ENCODE measurements at regions not wholly inside any gene's neighbourhood (a gene's known extent, or its start where the extent isn't known, plus 50 kb on each side); places are given as distances from the start of the nearest gene placed in this dataset.

DNA sequence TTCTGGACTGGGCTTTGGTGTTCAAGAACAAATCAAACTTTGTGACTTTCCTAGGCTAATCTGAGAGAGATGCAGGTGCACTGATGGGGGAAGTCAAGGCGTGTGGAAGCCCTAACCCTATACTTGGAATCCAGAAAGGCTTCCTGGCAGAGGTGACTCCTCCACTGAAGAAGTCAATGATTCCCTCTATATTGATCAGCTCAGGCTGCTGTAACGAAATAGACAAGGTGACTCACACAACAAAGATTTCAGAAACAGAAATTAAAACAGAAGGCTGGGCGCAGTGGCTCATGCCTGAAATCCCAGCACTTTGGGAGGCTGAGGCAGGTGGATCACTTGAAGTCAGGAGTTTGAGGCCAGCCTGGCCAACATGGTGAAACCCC lies 69.6 kb upstream of the GGTA1 start:
- no peak for DNase-seq

DNA sequence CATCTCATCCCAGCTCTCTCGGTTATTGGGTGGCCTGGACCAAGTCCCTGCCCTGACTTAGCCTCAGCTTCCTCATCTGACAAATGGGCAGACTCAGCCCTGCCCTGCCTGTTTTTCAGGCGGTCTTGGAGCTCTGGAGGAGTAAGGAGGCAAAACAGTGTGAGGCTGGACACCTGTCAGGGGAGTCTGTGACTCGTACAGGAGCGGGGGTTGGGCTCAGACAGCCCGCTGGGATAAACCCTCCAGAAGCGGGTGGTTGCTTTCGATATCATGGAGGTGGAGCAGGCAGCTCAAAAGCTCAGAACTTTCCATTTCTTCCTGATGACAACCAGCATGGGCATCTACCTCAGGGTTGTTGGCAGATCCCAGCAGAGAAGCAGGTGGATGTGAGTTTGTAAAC lies 72.9 kb upstream of the GGTA1 start:
- DNase-seq: no peak

DNA sequence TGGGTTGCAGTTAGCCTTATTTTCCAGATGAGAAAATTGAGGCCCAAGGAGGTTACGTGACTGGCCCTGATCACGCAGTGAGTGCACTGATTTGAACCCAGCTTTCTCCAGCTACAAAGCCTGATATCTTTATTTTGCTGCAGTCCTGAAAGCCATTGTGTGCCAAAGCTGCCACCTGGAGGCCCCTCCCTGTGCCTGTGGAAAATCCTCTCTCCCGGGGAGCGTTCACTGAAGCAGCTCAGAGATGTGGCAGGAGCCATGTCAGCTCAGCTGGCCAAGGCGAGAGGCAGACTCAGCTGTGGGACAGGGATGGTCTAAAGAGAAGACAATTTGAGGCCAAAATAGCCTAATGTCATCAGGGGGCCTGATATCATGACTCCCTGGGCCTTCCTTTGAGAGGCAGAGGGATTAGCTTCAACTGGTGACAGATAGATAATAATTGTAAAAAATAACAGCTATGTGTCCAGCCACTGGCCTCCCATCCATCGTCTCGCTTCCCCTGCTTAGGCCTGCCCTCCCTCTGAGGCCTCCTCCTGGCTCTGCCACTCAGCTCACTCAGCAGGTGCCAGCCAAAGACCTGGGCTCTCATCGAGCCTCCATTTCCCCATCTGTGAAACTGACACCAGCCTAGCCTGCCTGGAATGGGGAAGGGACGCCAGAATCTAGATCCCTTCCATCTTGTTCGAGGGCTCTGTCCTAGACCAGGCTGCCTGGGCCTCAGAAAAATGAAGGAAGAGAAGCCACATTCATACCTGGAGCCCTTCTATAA lies 74.3 kb upstream of the GGTA1 start:
- DNase-seq: no peak

DNA sequence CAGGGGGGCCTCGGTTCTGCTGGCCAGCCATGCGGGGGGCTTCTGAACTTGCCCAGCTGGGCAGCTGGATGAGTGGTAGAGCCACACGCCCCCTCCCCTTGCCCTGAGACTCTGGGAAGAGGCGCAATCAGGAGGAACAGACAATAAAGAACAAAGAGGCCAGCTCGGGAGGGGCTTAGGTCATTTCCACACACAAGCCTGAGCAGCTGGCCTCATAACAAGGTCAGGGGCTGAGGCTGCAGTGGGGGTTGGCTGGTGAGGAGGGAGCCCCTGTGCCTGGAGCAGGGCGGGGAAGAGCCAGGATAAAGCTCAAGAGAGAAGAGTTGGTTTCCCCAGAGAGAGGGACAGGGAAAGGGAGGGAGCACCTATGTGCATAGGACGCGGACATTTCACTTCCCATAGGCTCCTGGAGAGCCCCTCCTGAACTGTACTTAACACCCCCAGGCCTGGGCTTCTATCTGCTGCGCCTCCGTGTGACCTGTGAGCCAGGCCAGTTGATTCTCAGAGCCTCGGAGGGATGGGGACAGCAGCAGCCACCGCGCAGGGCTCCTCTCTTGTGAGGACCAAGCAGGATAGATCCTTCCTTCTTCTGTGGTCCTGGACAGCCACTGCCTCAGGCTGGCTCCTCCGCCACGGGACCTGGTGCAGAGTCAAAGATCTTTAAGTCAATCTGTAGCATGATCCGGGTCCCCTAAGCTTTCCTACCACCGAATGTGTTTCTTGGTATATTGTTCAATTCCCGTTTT lies 75.3 kb upstream of the GGTA1 start:
- no peak for DNase-seq

DNA sequence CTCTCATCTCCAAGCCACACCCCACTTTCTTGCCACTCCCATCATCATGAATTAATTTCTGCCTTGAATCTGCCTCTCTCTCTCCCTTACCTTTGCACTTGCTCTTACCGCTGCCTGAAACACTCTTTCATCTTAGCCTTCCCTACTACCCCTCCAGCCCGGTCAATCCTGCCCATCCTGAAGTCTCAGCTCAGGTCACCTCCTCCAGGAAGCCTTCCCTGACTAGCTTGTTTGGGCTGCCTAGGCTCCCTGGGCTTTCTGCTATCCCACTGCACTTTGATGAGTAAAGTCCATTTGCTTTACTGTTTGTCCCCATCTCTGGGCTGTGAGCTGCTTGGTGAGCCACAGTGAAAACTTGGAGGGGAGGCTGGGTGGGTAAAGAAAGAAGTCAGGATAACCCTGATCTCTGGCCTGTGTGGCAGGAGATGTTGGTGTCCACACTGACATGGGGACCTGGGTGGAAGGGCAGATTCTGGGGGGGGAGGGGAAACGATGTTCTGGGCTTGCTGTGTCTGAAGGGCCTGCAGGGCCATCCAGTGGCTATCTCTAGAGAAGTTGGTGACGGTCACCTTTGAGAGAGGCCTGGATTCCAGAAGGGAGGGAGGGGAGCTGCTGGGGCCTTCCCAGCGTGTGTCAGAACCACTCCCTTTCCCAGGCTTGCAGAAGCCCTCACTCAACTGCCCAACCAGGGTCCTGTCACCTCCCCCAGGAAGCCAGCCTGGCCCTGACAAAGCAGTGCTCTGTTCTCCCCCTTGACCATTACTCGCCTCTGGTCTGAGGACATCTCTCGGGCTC lies 75.0 kb upstream of the DAB2IP start:
- DNase-seq: no peak

DNA sequence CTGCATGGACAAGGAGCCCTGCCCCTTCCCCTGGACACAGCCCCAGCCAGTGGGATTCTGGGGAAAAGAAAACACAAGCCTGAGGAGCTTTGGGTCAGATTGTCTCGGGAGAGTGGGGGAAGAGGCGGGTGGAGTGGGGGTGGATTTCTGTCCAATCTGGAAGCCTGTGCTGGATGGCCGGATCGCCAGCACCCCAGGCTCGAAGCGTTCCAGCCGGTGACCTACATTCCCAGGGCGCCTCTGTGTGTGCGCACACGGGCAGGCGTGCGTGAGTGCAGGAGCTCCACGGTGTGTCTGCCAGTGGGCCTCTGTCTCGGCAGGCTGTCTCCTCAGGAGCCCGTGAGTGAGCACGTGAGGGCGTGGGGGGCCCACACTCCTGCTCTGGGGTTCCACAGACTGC lies 74.3 kb upstream of the DAB2IP start:
- no peak for DNase-seq

DNA sequence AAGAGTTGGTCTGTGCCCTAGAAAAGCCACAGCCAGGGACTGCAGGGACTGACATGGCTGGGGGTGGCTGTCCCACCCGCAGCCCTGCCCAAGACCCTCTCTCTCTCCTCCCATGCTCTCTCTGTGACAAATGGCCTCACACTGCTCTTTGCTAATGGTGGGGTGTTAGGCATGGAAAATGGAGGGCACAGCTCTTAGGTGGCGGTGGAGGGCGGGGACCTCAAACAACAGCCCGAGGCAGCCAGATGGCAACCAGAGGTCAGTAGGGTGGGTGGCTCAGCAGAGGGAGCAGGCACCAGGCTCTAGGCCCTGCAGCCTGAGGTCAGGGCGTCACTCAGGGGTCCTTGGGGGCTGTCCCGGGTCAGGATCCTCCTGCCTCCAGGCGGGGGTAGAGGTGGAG lies 73.9 kb upstream of the DAB2IP start:
- no peak for DNase-seq

DNA sequence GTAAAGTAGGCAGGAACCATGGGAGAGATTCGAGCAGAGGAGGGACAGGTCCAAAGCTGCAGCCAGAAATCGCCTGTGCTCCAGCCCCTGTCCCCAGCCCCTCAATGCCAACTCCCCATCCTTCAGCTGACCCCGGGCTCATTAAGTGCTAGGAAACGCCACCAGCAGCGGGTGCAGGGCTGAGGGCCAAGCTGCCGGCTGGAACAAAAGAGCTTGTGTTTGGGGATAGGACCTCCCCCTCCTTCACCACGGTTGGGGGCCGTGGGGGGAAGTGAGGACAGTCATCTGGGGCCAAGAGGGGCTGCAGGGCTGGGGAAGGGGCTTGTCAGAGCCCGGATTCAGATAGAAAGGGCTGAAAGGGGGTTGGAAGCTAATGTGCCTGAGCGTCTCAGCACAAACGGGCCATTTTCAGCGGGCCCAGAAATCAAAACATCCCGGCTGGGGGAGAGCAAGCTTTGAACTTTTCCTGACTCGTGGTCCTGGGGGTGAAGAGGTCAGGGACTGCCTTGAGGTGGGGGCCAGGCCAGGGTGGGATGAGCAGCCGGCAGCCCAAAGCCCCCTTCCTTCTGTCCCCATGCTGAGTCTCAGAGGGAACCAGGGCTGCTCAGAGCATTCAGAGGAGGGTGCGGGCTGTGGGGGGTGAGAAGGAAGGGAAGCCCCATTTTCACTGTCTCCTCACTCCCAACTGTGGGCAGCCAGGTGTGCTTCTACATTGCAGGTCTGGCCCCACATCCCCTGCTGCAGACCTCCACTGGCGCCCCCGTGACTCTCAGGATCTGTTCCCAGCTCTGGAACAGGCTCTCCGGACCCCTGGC lies 69.4 kb upstream of the DAB2IP start:
- no peak for DNase-seq

DNA sequence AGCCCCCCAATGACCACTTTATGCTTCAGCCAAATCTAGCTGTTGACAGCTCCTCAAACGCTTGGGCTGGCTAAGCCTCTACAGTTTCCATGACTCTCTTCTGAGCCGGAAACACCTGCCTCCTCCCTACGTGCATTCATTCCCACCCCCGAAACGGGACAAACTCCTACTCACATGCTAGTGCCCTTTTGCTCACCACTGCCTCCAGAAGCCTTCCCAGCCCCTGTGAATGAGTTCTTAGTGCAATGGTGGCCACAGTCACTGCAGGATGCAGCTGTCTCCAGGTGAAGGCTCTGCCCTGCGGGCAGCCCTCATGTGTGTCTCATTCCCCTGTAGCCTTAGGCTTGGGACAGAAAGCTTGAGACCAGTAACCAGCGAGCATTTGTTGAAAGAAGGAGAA lies 68.8 kb upstream of the DAB2IP start:
- no peak for DNase-seq

DNA sequence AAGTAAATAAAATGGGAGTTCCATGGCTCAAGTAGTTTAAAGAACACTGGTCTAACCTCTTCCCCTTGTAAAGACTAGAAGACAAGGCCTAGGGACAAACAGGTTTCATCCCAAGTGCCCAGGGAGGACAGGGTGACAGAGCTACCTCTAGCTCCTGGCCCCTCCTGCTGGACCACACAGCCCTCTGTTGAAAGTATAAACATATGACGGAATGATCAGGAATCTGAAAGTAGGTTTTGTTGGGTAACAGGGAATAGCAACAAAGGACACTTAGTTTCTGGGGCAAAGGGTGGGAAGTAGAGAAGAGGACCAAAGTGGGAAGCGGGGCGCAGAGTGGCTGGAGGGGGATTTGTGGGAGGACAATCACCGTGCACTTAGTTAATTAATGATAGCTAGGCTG lies 67.0 kb upstream of the DAB2IP start:
- no peak for DNase-seq

DNA sequence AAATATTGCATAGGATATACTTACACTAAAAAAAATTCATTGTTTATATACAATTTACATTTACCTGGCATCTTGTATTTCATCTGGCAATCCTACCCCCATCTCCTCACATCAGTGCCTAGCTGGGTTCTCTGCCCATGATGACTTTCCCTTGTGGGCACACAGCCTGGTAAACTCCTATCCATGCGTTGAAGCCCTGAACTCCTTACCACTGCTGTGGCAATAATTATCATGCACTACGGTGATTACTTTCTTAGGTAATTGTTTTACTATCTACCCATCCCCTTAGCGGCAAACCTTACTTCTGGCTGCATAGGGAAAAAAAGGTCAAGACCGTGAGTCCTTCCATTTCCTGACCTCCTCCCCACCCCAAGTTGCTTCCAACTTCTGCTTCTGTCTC lies 63.6 kb upstream of the DAB2IP start:
- DNase-seq: no peak

DNA sequence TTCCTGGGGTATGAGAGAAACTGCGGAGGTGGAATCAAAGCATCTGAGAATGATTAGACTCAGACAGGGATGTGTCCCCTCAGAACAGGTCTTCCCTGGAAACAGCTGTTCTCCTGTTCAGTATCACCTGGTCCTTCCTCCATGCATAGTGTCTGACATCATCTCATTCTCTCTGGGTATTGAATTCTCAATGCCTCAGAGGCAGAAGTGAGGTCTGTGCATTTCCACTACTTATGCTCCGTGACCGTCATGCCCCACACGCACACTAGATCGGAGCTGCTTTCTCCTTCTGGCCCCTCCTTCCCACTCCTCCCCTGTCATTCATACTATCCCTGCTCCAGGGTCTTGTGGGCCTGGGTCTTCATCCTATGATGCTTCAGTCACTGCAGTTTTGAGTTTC lies 61.4 kb upstream of the DAB2IP start:
- DNase-seq: no peak

DNA sequence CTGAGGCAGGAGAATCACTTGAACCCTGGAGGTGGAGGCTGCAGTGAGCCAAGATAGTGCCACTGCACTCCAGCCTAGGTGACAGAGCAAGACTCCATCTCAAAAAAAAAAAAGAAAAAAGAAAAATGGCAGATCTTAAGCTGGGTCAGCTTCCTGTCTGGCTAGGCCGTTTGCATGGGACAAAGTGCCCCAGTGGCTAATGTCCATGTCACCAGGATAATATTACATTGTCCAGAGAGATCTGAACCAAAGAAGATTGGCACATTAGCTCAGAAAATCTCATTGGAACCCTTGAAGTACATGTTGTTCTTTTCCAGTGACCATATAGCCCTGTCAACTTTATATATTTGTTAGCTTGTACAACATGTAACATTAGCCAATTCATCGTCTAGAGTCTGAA lies 59.2 kb upstream of the DAB2IP start:
- DNase-seq: no peak

DNA sequence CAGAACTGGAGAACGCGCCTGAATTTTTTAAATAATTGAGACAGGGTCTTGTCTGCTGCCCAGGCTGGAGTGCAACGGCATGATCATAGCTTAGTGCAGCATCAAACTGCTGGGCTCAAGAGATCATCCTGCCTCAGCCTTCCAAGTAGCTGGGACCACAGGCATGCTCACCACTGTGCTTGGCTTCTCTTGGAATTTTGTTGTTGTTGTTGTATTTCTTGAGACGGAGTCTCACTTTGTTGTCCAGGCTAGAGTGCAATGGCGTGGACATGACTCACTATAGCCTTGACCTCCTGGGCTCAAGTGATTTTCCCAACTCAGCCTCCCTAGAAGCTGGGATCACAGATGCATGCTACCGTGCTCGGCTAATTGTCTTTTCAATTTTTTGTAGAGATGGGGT lies 58.4 kb upstream of the DAB2IP start:
- DNase-seq: no peak

DNA sequence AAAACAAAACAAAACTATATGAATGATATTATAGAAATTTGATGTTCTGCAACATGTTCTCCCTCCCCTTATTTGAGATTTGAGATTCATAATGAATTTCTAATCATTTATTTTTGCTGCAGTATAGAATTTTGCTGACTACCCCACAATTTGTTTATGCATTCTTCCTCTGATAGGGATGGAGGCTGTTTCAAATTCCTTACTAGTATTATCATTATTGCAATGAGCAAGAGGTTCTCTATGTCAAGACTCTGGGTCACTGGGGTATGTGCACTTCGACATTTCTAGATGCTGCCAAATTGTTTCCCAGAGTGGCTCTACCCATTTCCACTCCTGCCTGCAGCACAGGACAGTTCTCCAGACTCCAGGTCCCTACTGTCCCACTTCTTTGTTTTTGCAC lies 54.9 kb upstream of the DAB2IP start:
- no peak for DNase-seq

DNA sequence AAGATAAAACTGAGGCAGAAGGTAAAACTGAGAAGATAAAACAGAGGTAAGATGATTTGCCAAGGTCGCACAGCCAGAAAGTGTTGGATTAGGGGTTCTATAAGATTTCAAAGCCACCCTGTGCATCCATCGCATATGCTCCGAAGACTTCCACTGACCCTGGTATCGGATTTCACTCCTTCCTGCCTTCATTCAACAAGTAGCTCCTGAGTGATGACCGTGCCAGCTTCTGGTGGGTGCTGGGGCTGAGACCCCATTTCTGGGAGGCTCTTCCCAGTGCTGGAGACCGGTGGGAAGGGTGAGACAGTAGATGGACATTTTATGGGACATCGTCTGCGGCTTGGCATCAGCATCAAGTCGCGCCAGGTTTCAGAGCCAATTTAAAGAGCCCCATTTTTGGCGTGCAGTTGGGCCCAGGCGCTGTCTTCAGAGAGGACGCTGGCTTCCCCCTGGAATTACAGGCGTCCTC lies 53.7 kb upstream of the DAB2IP start:
- DNase-seq: no peak

DNA sequence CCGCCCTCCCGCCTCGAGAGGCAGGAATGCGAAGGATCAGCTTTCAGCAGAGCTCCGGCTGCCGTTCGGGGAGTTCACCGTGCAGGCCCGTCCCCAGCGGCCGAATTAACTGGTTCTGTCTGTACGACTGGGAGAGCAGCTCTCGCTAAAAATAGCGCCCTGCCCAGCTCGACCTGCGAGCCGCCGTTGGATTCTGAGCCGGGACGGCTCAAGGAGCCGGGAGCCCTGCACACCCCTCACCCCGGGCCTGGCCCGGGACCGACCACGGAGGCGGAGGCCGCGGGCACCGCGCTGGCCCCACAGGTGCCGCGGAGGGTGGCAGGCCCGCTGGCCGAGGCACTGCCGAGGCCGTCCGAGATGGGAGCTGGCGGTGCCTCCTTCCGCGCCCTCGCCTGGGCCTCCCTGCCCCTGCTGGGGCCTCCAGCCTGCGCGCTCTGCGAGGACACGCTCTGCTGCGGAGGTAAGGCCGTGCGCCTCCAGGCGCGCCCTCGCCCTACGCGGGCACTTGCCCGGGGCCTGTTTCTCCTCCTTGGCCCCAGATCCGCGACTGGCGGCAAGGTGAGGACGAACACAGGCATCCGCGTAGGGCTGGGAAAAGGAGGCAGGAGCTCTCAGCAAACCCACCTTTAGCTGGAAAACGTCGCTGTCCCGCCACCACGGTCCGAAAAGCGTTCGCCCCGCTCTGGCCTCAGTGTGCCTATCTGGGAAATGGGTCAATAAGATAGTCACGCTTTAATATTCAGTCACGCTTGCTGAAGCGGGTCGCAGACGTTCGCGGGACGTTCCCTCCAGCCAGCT lies 53.1 kb upstream of the DAB2IP start:
- no peak for DNase-seq

DNA sequence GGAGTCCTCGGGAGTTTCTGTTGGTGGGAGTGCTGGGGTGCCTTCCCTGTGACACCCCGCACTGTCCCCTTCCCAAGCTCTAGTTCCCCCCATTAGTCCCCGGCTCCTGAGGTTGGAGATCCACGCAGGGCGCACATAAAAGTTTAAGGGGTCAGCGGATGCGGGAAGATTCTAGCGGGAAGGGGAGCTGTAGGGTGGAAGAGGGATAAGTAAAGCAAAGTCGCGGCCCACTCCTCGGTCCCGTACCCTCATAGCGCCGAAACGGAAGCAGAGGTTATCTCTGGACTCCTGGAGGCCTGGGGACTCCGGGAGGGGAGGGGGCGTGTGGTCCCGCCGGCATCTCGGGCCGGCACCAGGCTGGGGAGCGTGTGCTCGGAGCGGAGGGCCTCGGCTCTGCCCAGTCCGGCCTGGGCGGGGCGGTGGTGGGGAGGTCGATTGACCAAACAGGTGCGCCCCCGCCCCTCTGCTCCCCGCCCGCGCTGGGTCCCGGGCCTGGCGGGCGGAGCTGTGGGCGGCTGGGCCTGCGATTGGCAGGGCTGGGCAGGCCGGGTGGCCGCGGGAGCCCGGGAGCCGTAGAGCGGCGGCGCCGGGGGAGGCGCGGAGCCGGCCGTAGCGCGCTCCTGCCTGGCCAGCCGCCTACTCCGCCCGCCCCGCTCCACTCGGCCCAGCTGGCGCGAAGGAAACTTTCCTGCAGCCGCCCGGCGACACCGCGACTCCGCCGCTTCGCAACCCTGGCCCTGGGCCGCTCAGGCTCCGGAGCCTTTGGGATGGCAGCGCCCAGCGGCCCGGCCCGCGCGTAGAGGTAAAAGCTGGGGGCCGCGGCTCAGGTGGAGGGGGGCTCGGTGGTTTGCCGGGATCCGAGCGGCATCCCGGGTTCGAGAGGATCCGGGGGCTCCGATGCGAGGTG lies 52.2 kb upstream of the DAB2IP start:
- no peak for DNase-seq

DNA sequence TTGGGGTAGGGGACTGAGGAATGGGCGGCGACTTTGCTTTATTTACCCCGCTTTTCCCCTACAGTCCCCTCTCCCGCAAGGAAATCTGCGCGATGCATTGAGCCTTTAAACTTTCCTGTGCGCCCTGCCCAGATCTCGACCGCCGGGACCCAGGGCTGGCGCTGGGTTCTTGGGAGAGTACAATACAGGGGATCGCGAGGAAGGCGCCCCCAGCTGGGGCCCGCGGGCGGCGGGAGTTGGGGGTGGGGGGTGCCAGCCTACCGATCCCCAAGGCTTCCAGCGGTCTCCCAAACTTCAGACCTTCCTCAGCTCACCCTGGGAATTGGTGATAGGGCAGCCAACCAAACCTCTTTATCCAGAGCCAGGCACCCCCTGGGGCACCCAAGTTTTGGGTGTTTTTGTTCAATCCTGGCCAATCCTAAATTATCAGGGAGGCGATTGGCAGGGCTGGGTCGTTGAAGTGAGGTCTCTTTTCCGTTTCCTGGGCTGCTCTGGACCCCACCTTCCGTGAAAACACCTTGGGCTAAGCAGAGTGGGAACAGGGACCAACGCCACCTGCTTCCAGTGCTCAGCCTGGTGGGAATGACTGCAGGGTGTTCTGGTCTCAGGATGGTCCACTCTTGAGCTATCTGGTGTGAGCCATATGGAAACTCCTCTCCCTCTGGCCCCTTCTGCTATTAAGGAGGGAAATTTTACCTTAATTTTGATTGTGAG lies 51.4 kb upstream of the DAB2IP start:
- no peak for DNase-seq

DNA sequence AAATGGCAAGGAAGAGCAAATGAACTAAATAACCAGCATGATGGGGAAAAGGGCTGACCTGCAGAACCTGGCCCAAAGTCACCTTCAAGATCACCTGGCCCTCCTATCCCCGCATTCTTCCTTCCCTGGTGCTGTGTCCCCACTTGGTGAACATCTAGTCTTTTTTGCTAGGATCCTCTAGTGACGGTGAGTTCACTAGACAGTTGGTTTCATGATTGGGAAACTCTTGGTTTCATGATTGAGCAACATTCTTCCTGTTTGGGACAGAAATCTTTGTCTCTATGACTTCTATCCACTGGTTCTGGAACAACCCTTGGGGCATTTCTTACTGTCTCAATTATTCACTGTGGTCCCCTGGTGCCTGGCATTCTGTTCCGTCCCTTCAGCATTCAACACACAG lies 50.2 kb upstream of the DAB2IP start:
- peak in 1 of 5 donors; percentile 7 for DNase-seq
